HUES6 (cell line): ENCODE measurements at regions not wholly inside any gene's neighbourhood (a gene's known extent, or its start where the extent isn't known, plus 50 kb on each side); places are given as distances from the start of the nearest gene placed in this dataset.

ENCODE experiments used
- H3K27ac ChIP-seq: 2 replicates; pipeline ENCODE4 v1.7.0; 2013; ENCODE audit warnings: low read depth, mild to moderate bottlenecking, low read length, inconsistent platforms
- H3K27me3 ChIP-seq: 2 replicates; pipeline ENCODE4 v1.6.1; 2013; ENCODE audit warnings: low read length; ENCODE audit not compliant: control insufficient read depth, insufficient read depth
- H3K36me3 ChIP-seq: 2 replicates; pipeline ENCODE4 v1.6.1; 2013; ENCODE audit warnings: low read length; ENCODE audit not compliant: control insufficient read depth, insufficient read depth
- H3K4me1 ChIP-seq: 2 replicates; pipeline ENCODE4 v1.6.1; 2013; ENCODE audit warnings: low read length; ENCODE audit not compliant: control insufficient read depth, insufficient read depth
- H3K4me3 ChIP-seq: 2 replicates; pipeline ENCODE4 v1.5.1; 2013; ENCODE audit warnings: low read depth, low read length
- H3K9ac ChIP-seq: one replicate; pipeline ENCODE4 v1.6.1; 2013; ENCODE audit warnings: mild to moderate bottlenecking, low read length
- H3K9me3 ChIP-seq: 2 replicates; pipeline ENCODE4 v1.6.1; 2013; ENCODE audit warnings: low read depth, low read length; ENCODE audit not compliant: control insufficient read depth, insufficient read depth

- Histone ChIP-seq H3K9me3 (no peaks in the 10 kb centered on the region), H3K36me3 (no peaks in the 10 kb centered on the region), H3K9ac (no peak overlapping the region), H3K4me1 (peaks cover 26% of the 10 kb centered on the region), H3K4me3 (no peak overlapping the region), H3K27me3 (peaks cover 5% of the 10 kb centered on the region), H3K27ac (no peak overlapping the region)
Measured at GRCh38 chr10:78979938-78980337, 88.8 kb upstream of the ZMIZ1 start.

DNA sequence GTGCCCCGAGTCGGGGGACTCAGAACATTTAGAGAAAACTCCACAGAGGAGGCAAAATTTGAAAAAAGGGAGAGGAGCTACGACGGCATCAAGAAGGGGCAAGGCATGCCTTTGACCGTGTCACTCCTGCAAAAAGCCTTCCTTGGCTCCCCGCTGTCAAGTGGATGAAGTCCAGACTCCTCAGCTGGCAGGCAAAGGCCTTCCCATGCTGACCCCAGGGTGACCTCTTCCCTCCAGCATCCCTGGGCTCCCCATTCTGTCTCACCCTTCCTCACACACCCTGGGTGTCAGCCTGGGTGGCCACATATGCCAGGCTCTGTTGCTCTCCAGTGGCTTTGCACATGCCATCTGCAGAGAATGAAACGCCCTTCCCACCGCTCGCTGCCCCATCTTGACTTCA lies 88.4 kb upstream of the ZMIZ1 start:
- H3K4me3 ChIP-seq: no peak overlapping the region
- H3K9me3 ChIP-seq: no peaks in the 10 kb centered on the region
- H3K27me3 ChIP-seq: peaks cover 5% of the 10 kb centered on the region
- H3K27ac ChIP-seq: no peak overlapping the region
- H3K9ac ChIP-seq: no peak overlapping the region
- peaks cover 27% of the 10 kb centered on the region for H3K4me1 ChIP-seq
- no peaks in the 10 kb centered on the region for H3K36me3 ChIP-seq

- H3K9me3 ChIP-seq: no peaks in the 10 kb centered on the region
- no peak overlapping the region for H3K27ac ChIP-seq
- H3K4me3 ChIP-seq: no peak overlapping the region
- peaks cover 31% of the 10 kb centered on the region for H3K4me1 ChIP-seq
- H3K9ac ChIP-seq: no peak overlapping the region
- peaks cover 5% of the 10 kb centered on the region for H3K27me3 ChIP-seq
- no peaks in the 10 kb centered on the region for H3K36me3 ChIP-seq
Measured at GRCh38 chr10:78980815-78981214, 88.0 kb upstream of the ZMIZ1 start.

DNA sequence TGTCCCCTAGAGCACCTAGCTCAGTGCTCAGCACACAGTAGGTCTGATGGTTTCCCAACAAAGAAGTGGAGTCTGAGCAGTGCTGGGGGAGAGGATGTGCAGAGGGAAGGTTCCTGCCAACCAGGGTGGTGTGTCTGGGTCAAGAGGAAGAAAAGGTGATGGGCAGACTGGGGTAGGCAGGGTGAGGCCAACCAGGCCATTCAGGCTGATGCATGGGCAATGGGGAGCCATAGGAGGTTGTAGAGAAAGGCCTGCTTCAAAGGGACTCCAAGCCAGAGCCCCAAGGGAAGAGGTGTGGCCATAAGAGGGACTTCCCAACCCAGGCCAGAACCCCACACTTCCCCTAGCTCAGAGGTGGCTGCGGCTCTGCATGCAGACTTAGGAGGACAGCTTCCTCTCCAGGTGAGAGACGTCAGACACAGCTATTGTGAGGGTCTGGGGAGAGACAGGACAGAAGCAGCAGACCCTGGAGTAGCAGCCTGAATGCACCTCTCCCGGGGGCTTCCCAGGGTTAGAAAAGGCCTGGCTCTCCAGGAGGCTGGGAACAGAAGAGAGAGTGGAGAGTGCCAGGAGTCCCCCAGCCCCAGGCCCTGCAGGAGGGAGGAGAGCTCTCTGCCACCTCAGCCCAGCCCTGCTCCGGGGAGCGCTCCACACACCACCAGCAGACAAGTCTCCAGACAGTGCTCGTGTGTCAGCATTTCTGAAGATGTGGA lies 87.4 kb upstream of the ZMIZ1 start:
- Histone ChIP-seq H3K27ac (no peak overlapping the region), H3K9ac (no peak overlapping the region), H3K36me3 (no peaks in the 10 kb centered on the region), H3K27me3 (peaks cover 5% of the 10 kb centered on the region), H3K9me3 (no peaks in the 10 kb centered on the region), H3K4me3 (no peak overlapping the region), H3K4me1 (peaks cover 37% of the 10 kb centered on the region)

DNA sequence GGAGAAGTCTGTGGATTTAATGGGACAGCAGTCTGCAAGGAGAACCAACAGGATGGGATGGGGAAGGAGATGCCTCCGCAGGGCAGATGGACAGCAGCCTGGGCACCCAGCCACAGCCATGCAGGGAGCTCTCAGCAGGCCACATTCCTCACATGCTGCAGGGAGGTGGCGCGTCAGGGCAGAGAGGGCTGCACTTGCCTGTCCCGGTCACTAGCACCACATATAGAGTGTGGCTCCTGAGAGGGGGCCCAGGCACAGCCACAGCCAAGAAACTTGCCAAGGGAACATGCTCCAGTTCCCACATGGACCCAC lies 86.8 kb upstream of the ZMIZ1 start:
- no peak overlapping the region for H3K4me3 ChIP-seq
- no peak overlapping the region for H3K27ac ChIP-seq
- H3K9me3 ChIP-seq: no peaks in the 10 kb centered on the region
- no peaks in the 10 kb centered on the region; the same call in none of the 2 replicates for H3K27me3 ChIP-seq
- peaks cover 38% of the 10 kb centered on the region for H3K4me1 ChIP-seq
- no peaks in the 10 kb centered on the region for H3K36me3 ChIP-seq
- no peak overlapping the region for H3K9ac ChIP-seq

DNA sequence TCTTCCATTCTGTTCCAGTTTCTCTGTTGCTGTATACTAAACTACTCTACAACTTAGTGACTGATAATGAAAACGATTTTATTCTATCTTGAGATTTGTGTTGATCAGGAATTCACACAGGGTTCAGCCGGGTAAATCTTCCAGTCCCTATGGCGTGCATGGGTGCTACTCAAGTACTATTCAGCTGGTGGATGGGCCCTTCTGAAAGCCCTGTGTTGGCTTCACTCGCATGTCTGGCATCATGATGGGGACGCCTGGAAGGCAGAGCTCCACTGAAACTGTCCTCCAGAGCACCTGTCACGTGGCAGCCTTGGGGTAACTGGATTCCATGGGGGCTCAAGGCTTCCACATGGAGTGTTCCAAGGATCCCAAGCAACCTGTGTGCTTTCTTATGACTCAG lies 86.0 kb upstream of the ZMIZ1 start:
- Histone ChIP-seq H3K4me3 (no peak overlapping the region), H3K4me1 (peaks cover 35% of the 10 kb centered on the region)

GRCh38 chr10:78983608-78984007 lies 85.2 kb upstream of the ZMIZ1 start:
- peaks cover 29% of the 10 kb centered on the region for H3K4me1 ChIP-seq
- H3K36me3 ChIP-seq: no peaks in the 10 kb centered on the region
- H3K9ac ChIP-seq: no peak overlapping the region
- H3K27me3 ChIP-seq: no peaks in the 10 kb centered on the region; the same call in 1 of the 2 replicates
- H3K27ac ChIP-seq: no peak overlapping the region
- no peak overlapping the region for H3K4me3 ChIP-seq
- no peaks in the 10 kb centered on the region for H3K9me3 ChIP-seq

More for the DNA sequence above, 86.0 kb upstream of the ZMIZ1 start:
- Histone ChIP-seq H3K9ac (no peak overlapping the region), H3K9me3 (no peaks in the 10 kb centered on the region), H3K27me3 (no peaks in the 10 kb centered on the region; the same call in 1 of the 2 replicates), H3K27ac (no peak overlapping the region), H3K36me3 (no peaks in the 10 kb centered on the region)

DNA sequence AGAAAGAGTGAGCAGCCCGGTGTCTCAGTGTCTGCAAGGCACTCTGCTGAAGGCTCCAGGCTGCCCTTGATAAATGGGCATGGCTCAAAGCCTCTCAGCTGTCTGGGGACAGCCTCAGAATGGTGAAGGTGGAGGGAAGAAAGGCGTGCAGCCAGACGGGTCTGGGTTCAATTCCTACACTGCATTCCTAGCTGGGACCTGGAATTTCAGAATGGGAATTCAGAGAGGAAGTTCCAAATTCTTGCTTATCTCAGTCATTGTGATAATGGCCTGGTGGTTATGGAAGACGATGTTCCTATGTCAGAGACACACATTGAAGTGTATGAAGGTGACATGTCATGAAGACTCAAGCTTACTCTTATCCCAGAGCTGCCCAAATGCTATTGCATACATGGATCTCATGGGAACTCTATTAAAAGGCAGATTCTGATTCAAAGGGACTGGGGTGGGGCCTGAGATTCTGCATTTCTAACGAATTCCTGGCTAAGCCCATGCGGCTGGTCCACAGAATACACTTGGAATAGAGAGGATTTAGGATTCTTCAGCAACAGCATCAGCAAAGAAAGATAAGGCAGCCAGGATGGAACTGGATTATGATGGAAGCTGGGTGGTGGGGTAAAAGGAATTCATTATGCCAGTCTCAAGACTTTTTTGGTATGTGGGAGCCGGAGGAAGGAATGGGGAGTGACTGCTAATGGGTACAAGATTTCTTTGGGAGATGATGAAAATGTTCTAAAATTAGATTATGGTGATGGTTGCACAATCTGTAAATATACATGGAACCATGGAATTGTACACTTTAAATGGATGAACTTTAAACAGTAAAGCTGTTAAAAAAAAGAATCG lies 82.6 kb upstream of the ZMIZ1 start:
- H3K4me3 ChIP-seq: no peak overlapping the region
- no peaks in the 10 kb centered on the region for H3K27me3 ChIP-seq
- no peak overlapping the region for H3K27ac ChIP-seq
- no peak overlapping the region for H3K9ac ChIP-seq
- H3K9me3 ChIP-seq: no peaks in the 10 kb centered on the region
- H3K36me3 ChIP-seq: no peaks in the 10 kb centered on the region
- peaks cover 24% of the 10 kb centered on the region for H3K4me1 ChIP-seq

GRCh38 chr10:78991187-78991586 lies 77.6 kb upstream of the ZMIZ1 start:
- no peak overlapping the region for H3K27ac ChIP-seq
- H3K9me3 ChIP-seq: no peaks in the 10 kb centered on the region
- H3K4me1 ChIP-seq: peaks cover 3% of the 10 kb centered on the region
- H3K27me3 ChIP-seq: no peaks in the 10 kb centered on the region
- H3K36me3 ChIP-seq: no peaks in the 10 kb centered on the region
- H3K9ac ChIP-seq: no peak overlapping the region
- no peak overlapping the region for H3K4me3 ChIP-seq

GRCh38 chr10:78992333-78992732 lies 76.4 kb upstream of the ZMIZ1 start:
- H3K9me3 ChIP-seq: no peaks in the 10 kb centered on the region
- H3K9ac ChIP-seq: no peak overlapping the region
- H3K4me3 ChIP-seq: no peak overlapping the region
- no peak overlapping the region for H3K27ac ChIP-seq
- H3K4me1 ChIP-seq: no peaks in the 10 kb centered on the region; the same call in 1 of the 2 replicates
- no peaks in the 10 kb centered on the region for H3K36me3 ChIP-seq
- no peaks in the 10 kb centered on the region for H3K27me3 ChIP-seq

GRCh38 chr10:78993261-78993945 lies 75.4 kb upstream of the ZMIZ1 start:
- no peak overlapping the region for H3K4me3 ChIP-seq
- no peak overlapping the region for H3K27ac ChIP-seq
- H3K27me3 ChIP-seq: no peaks in the 10 kb centered on the region
- H3K9me3 ChIP-seq: no peaks in the 10 kb centered on the region
- H3K36me3 ChIP-seq: no peaks in the 10 kb centered on the region
- H3K4me1 ChIP-seq: no peaks in the 10 kb centered on the region; the same call in 1 of the 2 replicates
- H3K9ac ChIP-seq: no peak overlapping the region
